ENCODE measurements at regions not wholly inside any gene's neighbourhood (a gene's known extent, or its start where the extent isn't known, plus 50 kb on each side); places are given as distances from the start of the nearest gene placed in this dataset.

DNA sequence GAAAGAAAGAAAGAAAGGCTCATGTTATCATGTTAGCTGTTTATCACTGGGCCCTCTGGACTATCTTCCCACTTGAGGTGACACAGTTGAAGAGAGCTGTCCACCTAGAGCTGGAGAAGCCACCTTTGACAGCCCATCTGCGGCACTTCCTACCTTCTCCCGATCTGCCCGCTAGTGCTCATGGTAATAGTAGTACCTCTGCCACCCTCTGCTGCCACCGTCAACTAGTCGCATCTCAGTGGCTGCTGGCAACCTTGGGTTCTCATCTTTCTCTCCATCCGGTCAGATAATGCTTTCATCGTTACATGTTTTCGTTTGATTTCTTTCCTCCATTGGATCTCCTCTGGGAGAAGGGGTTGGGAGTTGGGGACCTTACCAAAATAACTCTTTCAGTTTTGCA lies 63.2 kb upstream of the COPS8 start:
- H3K4me2 ChIP-seq: no peak overlapping the region
- TF ChIP-seq, protein P1, sequence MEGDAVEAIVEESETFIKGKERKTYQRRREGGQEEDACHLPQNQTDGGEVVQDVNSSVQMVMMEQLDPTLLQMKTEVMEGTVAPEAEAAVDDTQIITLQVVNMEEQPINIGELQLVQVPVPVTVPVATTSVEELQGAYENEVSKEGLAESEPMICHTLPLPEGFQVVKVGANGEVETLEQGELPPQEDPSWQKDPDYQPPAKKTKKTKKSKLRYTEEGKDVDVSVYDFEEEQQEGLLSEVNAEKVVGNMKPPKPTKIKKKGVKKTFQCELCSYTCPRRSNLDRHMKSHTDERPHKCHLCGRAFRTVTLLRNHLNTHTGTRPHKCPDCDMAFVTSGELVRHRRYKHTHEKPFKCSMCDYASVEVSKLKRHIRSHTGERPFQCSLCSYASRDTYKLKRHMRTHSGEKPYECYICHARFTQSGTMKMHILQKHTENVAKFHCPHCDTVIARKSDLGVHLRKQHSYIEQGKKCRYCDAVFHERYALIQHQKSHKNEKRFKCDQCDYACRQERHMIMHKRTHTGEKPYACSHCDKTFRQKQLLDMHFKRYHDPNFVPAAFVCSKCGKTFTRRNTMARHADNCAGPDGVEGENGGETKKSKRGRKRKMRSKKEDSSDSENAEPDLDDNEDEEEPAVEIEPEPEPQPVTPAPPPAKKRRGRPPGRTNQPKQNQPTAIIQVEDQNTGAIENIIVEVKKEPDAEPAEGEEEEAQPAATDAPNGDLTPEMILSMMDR (conservative IDR thresholded peaks at IDR 0.05): no peak
- no peak for TF ChIP-seq EZH2 (IDR thresholded peaks at IDR 0.05; ENCODE audit: low read depth)
- H3K27ac ChIP-seq: no peak overlapping the region
- intact Hi-C loops (cut with micrococcal nuclease; ENCODE audit: unreplicated experiment): no loop called here
- DNase-seq: no peak
- H3K36me3 ChIP-seq (ENCODE audit: low read depth): no peaks in the 10 kb centered on the region
- peaks cover 22% of the 10 kb centered on the region; the same call in 1 of the 2 replicates for H3K27me3 ChIP-seq (ENCODE audit: insufficient read depth, low read depth)
- H3F3A ChIP-seq (ENCODE audit: insufficient read depth, low read depth): no peaks in the 10 kb centered on the region; the same call in 1 of the 2 replicates
- H3K79me2 ChIP-seq (ENCODE audit: low read depth): no peaks in the 10 kb centered on the region
- H2AFZ ChIP-seq: no peak overlapping the region
- ChIA-PET POLR2A (ENCODE audit: unreplicated experiment) (no interaction called here), CTCF (interaction anchor here (0.6 kb wide), 1 partner anchor 56 kb away, joined by 6 read pairs; no protein-coding TSS in a partner anchor)
- no peaks in the 10 kb centered on the region for H3K9me2 ChIP-seq (ENCODE audit: insufficient read depth)
- H3K4me3 ChIP-seq: no peak overlapping the region
- H3K9me3 ChIP-seq (ENCODE audit: insufficient read depth, low read depth): peaks cover 4% of the 10 kb centered on the region; the same call in 1 of the 2 replicates
- no peaks in the 10 kb centered on the region for H4K20me1 ChIP-seq (ENCODE audit: insufficient read depth)
- H3K4me1 ChIP-seq (replicated peaks; ENCODE audit: insufficient read depth): peaks cover 23% of the 10 kb centered on the region
- BruUV-seq (replicated peaks): no TSS peak

DNA sequence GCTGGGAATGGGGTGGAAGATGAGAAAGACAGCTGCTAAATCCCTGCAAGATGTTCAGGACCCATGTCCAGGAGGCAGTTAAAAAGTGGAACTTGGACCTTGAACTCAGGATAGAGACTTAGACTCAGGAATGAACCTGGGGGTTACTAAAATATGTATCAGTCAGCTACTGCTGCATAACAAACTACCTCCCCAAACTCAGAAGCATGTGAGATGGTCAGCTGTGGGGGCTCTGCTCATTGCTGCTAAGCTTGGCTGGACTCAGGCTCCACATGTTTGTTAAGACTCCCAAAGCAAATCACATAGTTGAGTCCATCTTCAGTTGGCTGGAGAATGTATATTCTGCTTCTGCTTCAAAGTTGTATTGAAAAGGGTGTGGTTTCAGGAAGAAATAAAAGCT lies 61.4 kb upstream of the COPS8 start:
- no TSS peak for BruUV-seq (replicated peaks)
- CTCF ChIA-PET: interaction anchor here (0.9 kb wide), 1 partner anchor 511 kb away, joined by 3 read pairs; no protein-coding TSS in a partner anchor
- Histone ChIP-seq H3K27me3 (ENCODE audit: insufficient read depth, low read depth) (peaks cover 21% of the 10 kb centered on the region; the same call in 1 of the 2 replicates), H2AFZ (no peak overlapping the region), H3K9me2 (ENCODE audit: insufficient read depth) (no peaks in the 10 kb centered on the region), H3K36me3 (ENCODE audit: low read depth) (no peaks in the 10 kb centered on the region), H3F3A (ENCODE audit: insufficient read depth, low read depth) (no peaks in the 10 kb centered on the region; the same call in 1 of the 2 replicates), H3K9me3 (ENCODE audit: insufficient read depth, low read depth) (peaks cover 4% of the 10 kb centered on the region; the same call in 1 of the 2 replicates), H3K4me2 (no peak overlapping the region), H3K4me3 (no peak overlapping the region), H3K27ac (no peak overlapping the region), H3K4me1 (replicated peaks; ENCODE audit: insufficient read depth) (peaks cover 23% of the 10 kb centered on the region), H4K20me1 (ENCODE audit: insufficient read depth) (no peaks in the 10 kb centered on the region), H3K79me2 (ENCODE audit: low read depth) (no peaks in the 10 kb centered on the region)
- TF ChIP-seq EZH2 (IDR thresholded peaks at IDR 0.05; ENCODE audit: low read depth): no peak
- TF ChIP-seq, protein P1 (conservative IDR thresholded peaks at IDR 0.05): no peak
- DNase-seq: no peak
- intact Hi-C loops (cut with micrococcal nuclease; ENCODE audit: unreplicated experiment): no loop called here
- POLR2A ChIA-PET (ENCODE audit: unreplicated experiment): interaction anchor here (0.7 kb wide), 1 partner anchor 417 kb away, joined by 4 read pairs; no protein-coding TSS in a partner anchor

DNA sequence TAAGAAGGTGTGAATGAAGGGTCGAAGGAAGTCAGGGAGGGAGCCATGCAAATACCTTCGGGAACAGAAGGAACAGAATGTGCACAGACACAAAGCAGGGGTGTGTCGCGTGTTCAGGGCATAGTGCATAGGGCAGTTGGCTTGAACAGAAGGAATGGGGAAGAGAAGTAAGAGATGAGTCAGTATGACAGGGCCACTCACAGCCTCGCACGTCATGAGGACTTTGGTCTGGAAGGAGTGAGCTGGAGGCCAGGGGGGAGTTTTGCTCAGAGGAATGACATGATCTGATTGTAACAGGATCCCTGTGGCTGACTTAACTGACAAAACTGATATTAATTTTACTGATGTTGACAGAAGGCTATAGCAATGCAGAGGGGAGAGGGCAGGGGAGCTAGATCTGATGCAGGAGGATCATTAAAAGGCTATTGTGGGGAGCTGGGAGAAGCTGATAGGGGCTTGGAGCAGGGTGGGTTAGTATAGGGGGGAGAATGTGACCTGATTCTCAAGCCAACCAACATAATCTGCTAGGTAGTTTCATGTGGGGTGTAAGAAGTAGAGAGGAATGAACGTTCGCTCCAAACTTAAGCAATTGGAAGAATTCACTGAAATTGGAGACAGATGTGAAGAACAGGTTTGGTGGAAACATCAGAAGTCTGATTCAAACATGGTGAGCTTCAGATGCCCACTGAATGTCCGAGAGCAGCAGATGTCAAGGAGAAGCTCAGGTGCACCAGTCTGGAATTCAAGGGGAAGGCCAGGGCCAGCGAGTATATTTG lies 60.4 kb upstream of the COPS8 start:
- BruUV-seq (replicated peaks): no TSS peak
- intact Hi-C loops (cut with micrococcal nuclease; ENCODE audit: unreplicated experiment): loop anchor here (1.0 to 5.0 kb wide), 5 partner anchors 153 to 458 kb away; no protein-coding TSS in a partner anchor

More for the DNA sequence above, 60.4 kb upstream of the COPS8 start:
- Histone ChIP-seq H3K9me2 (ENCODE audit: insufficient read depth) (no peaks in the 10 kb centered on the region), H3K27me3 (ENCODE audit: insufficient read depth, low read depth) (peaks cover 21% of the 10 kb centered on the region; the same call in 1 of the 2 replicates), H3K79me2 (ENCODE audit: low read depth) (no peaks in the 10 kb centered on the region), H3K4me2 (peak overlapping the region; percentile 21; the same call in 1 of the 2 replicates), H3K4me1 (replicated peaks; ENCODE audit: insufficient read depth) (peaks cover 23% of the 10 kb centered on the region), H3K4me3 (no peak overlapping the region), H4K20me1 (ENCODE audit: insufficient read depth) (no peaks in the 10 kb centered on the region), H3F3A (ENCODE audit: insufficient read depth, low read depth) (no peaks in the 10 kb centered on the region; the same call in 1 of the 2 replicates), H3K27ac (no peak overlapping the region; the same call in 1 of the 2 replicates), H2AFZ (no peak overlapping the region), H3K9me3 (ENCODE audit: insufficient read depth, low read depth) (peaks cover 4% of the 10 kb centered on the region; the same call in 1 of the 2 replicates), H3K36me3 (ENCODE audit: low read depth) (no peaks in the 10 kb centered on the region)
- peak; percentile 76 to 91 for DNase-seq
- POLR2A ChIA-PET (ENCODE audit: unreplicated experiment): interaction anchor here (0.6 to 0.8 kb wide), 4 partner anchors 42 to 574 kb away, joined by 3 to 7 read pairs (median 5); no protein-coding TSS in a partner anchor
- TF ChIP-seq, protein P1 (conservative IDR thresholded peaks at IDR 0.05): no peak
- no peak for TF ChIP-seq EZH2 (IDR thresholded peaks at IDR 0.05; ENCODE audit: low read depth)
- CTCF ChIA-PET: interaction anchor here (0.5 to 1.0 kb wide), 4 partner anchors 415 to 573 kb away, joined by 3 to 6 read pairs (median 4); no protein-coding TSS in a partner anchor
